CD14-positive monocyte (primary cell): ENCODE measurements at regions not wholly inside any gene's neighbourhood (a gene's known extent, or its start where the extent isn't known, plus 50 kb on each side); places are given as distances from the start of the nearest gene placed in this dataset.

ENCODE experiments used
- DNase-seq, 3 donors: peaks; one replicate each; pipeline ENCODE4 v3.0.0-alpha.2; 2011 to 2022
- H2AFZ ChIP-seq: 2 replicates; pipeline ENCODE4 v1.6.0; 2012; ENCODE audit warnings: mild to moderate bottlenecking, low read depth, low read length, inconsistent platforms; ENCODE audit not compliant: insufficient read depth, poor library complexity, severe bottlenecking
- H3K27ac ChIP-seq, 2 donors: 1 replicate in 1 of 2; 2 replicates in 1 of 2; pipeline ENCODE4 v1.5.1; 2012 to 2013; ENCODE audit warnings: low read length in 2 of 2, control low read depth in 1 of 2, inconsistent platforms in 1 of 2, low read depth in 1 of 2, mild to moderate bottlenecking in 1 of 2
- H3K27me3 ChIP-seq, 2 donors: one replicate each; pipeline versions ENCODE4 v1.6.0 to v1.6.1; 2011 to 2013; ENCODE audit warnings: low read length in 2 of 2; ENCODE audit not compliant: control insufficient read depth in 2 of 2, insufficient read depth in 2 of 2
- H3K36me3 ChIP-seq, 2 donors: replicated peaks in 1 of 2; 1 replicate in 1 of 2; 2 replicates in 1 of 2; pipeline versions ENCODE4 v1.5.1 to v1.6.1; 2012 to 2013; ENCODE audit warnings: low read length in 2 of 2, control low read depth in 1 of 2, inconsistent platforms in 1 of 2, mild to moderate bottlenecking in 1 of 2; ENCODE audit not compliant: insufficient read depth in 2 of 2, control insufficient read depth in 1 of 2
- H3K4me1 ChIP-seq, 2 donors: 1 replicate in 1 of 2; 2 replicates in 1 of 2; pipeline versions ENCODE4 v1.5.1 to v1.6.1; 2012 to 2013; ENCODE audit warnings: low read length in 2 of 2, control low read depth in 1 of 2, inconsistent platforms in 1 of 2, mild to moderate bottlenecking in 1 of 2, moderate library complexity in 1 of 2; ENCODE audit not compliant: insufficient read depth in 2 of 2, control insufficient read depth in 1 of 2
- H3K4me2 ChIP-seq: replicated peaks from 2 replicates; pipeline ENCODE3; 2012; ENCODE audit warnings: low read length, moderate library complexity, mild to moderate bottlenecking; ENCODE audit not compliant: poor library complexity, severe bottlenecking; ENCODE audit errors: extremely low read depth
- H3K4me3 ChIP-seq, 3 experiments: fragments of 200-600 bp in 1 of 3; sonication (generic) in 1 of 3; replicated peaks in 1 of 3; 1 replicate in 2 of 3; 2 replicates in 1 of 3; pipeline ENCODE4 v1.5.1; 2011 to 2013; ENCODE audit warnings: low read length in 3 of 3, mild to moderate bottlenecking in 3 of 3, control low read depth in 2 of 3, low read depth in 2 of 3, inconsistent platforms in 1 of 3, moderate library complexity in 1 of 3
- H3K79me2 ChIP-seq: 2 replicates; pipeline ENCODE4 v1.6.0; 2012; ENCODE audit warnings: mild to moderate bottlenecking, control low read depth, inconsistent platforms, low read length, moderate library complexity; ENCODE audit not compliant: insufficient read depth
- H3K9ac ChIP-seq: 2 replicates; pipeline ENCODE4 v1.6.0; 2017; ENCODE audit warnings: low read length, mild to moderate bottlenecking; ENCODE audit not compliant: insufficient read depth, poor library complexity, severe bottlenecking
- H3K9me3 ChIP-seq, 2 donors: replicated peaks in 1 of 2; 1 replicate in 1 of 2; 2 replicates in 1 of 2; pipeline versions ENCODE4 v1.5.1 to v1.6.1; 2012 to 2013; ENCODE audit warnings: low read length in 2 of 2, control low read depth in 1 of 2; ENCODE audit not compliant: control insufficient read depth in 1 of 2, insufficient read depth in 1 of 2
- H4K20me1 ChIP-seq: 2 replicates; pipeline ENCODE4 v1.6.0; 2012; ENCODE audit warnings: mild to moderate bottlenecking, low read length, control low read depth, moderate library complexity; ENCODE audit not compliant: insufficient read depth
- H3K27ac Mint-ChIP-seq, 7 donors: one replicate each; pipeline ENCODE4 v1.8.0; 2020; ENCODE audit warnings: mild to moderate bottlenecking in 7 of 7, mixed read lengths in 7 of 7, moderate library complexity in 6 of 7, inconsistent platforms in 2 of 7
- H3K27me3 Mint-ChIP-seq, 3 donors: one replicate each; pipeline ENCODE4 v1.8.0; 2021 to 2022; ENCODE audit warnings: low read depth in 3 of 3, mild to moderate bottlenecking in 3 of 3, mixed read lengths in 3 of 3, moderate library complexity in 3 of 3, inconsistent platforms in 1 of 3
- H3K36me3 Mint-ChIP-seq, 2 donors: one replicate each; pipeline ENCODE4 v1.8.0; 2020; ENCODE audit warnings: mixed read lengths in 2 of 2, inconsistent platforms in 1 of 2, mild to moderate bottlenecking in 1 of 2
- H3K4me1 Mint-ChIP-seq: one replicate; pipeline ENCODE4 v1.8.0; 2020; ENCODE audit warnings: mild to moderate bottlenecking, mixed read lengths
- H3K4me3 Mint-ChIP-seq, 2 donors: one replicate each; pipeline ENCODE4 v1.8.0; 2020; ENCODE audit warnings: mild to moderate bottlenecking in 2 of 2, mixed read lengths in 2 of 2, moderate library complexity in 1 of 2
- H3K9me3 Mint-ChIP-seq, 7 donors: one replicate each; pipeline ENCODE4 v1.8.0; 2020 to 2022; ENCODE audit warnings: mixed read lengths in 7 of 7, mild to moderate bottlenecking in 6 of 7, moderate library complexity in 6 of 7, inconsistent platforms in 2 of 7
- WGBS: methylation state at CpG from one replicate; pipeline ENCODE4 v1.1.5; 2013; ENCODE audit warnings: missing lambda C conversion rate; ENCODE audit not compliant: insufficient coverage; 5-methylcytosine and 5-hydroxymethylcytosine counted together
- intact Hi-C, 2 donors: fragments of 100-400 bp; cut with micrococcal nuclease; formaldehyde crosslinking; loops; one replicate each; pipeline versions ENCODE4 v1.15.0 to v1.15.1; 2023
- TF ChIP-seq, protein P1 (sequence below): fragments of 200-600 bp; IDR thresholded peaks from one replicate; pipeline ENCODE4 v1.8.0; 2022; ENCODE audit warnings: antibody characterized with exemption, mild to moderate bottlenecking

DNA sequence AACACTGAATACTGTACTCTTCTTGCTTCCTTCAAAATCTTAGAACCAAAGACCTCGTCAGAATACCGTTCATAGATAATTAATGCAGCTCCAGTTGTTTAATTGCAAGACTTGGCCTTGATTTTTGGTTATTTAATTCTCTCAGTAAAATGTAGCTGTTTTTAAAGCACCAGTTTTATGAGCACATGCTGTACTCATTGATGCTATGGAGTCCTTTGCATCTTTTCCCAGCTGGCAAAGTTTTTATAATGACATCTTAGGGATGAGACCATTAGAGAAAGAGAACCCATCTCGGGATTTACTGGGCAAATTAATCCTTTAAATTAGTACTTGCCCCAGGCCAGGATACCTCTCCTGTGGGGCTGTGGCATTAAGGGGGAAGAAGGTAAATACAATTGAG is 199.3 kb downstream of the MEMO1 start:
- Histone ChIP-seq H3K79me2 (no peaks in the 10 kb centered on the region), H4K20me1 (no peaks in the 10 kb centered on the region), H3K4me2 (no peak overlapping the region), H3K9ac (no peak overlapping the region), H3K4me1 (peaks cover 15% of the 10 kb centered on the region in 2 donors), H3K9me3 (no peaks in the 10 kb centered on the region), H3K27ac (peak overlapping the region in 1 of 2 donors; percentile 88), H2AFZ (peak overlapping the region; percentile 75), H3K36me3 (no peaks in the 10 kb centered on the region), H3K27me3 (no peaks in the 10 kb centered on the region), H3K4me3 (no peak overlapping the region)
- no CpG with 5 or more reads among the region's 3 CpGs for WGBS
- no peak for DNase-seq
- H3K36me3 Mint-ChIP-seq, result no peaks in the 10 kb centered on the region
- peaks cover 19% of the 10 kb centered on the region for H3K4me1 Mint-ChIP-seq
- peak overlapping the region in 4 of 7 donors; percentile 48 to 96 (median 70) for H3K27ac Mint-ChIP-seq
- intact Hi-C loops, result no loop called here
- H3K27me3 Mint-ChIP-seq, result peaks cover 0 to 2% (median 2%) of the 10 kb centered on the region in 3 donors
- no peaks in the 10 kb centered on the region for H3K9me3 Mint-ChIP-seq
- TF ChIP-seq, protein P1, sequence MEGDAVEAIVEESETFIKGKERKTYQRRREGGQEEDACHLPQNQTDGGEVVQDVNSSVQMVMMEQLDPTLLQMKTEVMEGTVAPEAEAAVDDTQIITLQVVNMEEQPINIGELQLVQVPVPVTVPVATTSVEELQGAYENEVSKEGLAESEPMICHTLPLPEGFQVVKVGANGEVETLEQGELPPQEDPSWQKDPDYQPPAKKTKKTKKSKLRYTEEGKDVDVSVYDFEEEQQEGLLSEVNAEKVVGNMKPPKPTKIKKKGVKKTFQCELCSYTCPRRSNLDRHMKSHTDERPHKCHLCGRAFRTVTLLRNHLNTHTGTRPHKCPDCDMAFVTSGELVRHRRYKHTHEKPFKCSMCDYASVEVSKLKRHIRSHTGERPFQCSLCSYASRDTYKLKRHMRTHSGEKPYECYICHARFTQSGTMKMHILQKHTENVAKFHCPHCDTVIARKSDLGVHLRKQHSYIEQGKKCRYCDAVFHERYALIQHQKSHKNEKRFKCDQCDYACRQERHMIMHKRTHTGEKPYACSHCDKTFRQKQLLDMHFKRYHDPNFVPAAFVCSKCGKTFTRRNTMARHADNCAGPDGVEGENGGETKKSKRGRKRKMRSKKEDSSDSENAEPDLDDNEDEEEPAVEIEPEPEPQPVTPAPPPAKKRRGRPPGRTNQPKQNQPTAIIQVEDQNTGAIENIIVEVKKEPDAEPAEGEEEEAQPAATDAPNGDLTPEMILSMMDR, result no peak
- no peak overlapping the region for H3K4me3 Mint-ChIP-seq

DNA sequence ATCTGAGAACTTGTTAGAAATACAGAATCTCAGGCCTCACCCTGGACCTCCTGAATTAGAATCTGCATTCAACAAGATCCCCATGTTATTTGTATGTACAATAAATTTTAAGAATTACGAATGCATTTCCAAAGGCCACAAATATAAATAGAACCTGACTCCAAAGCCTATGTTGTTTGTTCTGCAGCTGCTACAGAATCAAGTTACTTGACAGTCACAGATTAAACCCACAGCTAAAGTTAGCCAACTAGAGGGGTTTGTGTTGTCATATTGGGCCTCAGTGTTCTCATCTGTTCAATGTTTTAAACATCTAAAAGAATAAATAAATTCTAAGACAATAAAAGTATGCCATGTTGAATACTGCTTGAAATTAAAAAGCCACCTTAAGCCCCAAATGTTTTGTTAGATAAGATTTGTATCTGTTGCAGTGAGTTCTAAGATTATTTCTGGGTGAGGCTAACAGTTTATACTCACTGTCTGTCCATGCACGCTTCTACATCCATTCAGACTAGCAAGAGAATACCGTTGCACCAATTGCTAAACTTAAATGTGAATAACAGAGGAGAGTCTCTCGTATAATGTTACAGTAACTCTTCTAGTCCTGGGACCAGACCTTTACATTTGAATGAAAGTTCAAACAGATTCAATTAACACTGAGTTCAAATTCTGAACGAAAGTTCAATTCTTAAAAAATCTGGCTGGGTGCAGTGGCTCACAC is 200.4 kb downstream of the MEMO1 start:
- WGBS, result 61% methylated on average over 3 of the region's 5 CpGs
- no peak overlapping the region for H2AFZ ChIP-seq
- Mint-ChIP-seq H3K27ac (no peak overlapping the region), H3K27me3 (peaks cover 0 to 2% (median 2%) of the 10 kb centered on the region in 3 donors), H3K4me1 (peaks cover 19% of the 10 kb centered on the region), H3K36me3 (no peaks in the 10 kb centered on the region), H3K4me3 (no peak overlapping the region), H3K9me3 (no peaks in the 10 kb centered on the region)
- DNase-seq, result no peak
- H3K27me3 ChIP-seq, result no peaks in the 10 kb centered on the region
- H3K4me2 ChIP-seq, result no peak overlapping the region
- TF ChIP-seq, protein P1, result no peak
- no peak overlapping the region for H3K4me3 ChIP-seq
- peaks cover 15% of the 10 kb centered on the region in 2 donors for H3K4me1 ChIP-seq
- no peaks in the 10 kb centered on the region for H3K79me2 ChIP-seq
- no peaks in the 10 kb centered on the region for H3K36me3 ChIP-seq
- intact Hi-C loops, result no loop called here
- H4K20me1 ChIP-seq, result no peaks in the 10 kb centered on the region
- H3K9ac ChIP-seq, result no peak overlapping the region
- no peaks in the 10 kb centered on the region for H3K9me3 ChIP-seq
- H3K27ac ChIP-seq, result no peak overlapping the region
